Spleen (tissue), 7 donors: ENCODE measurements at regions not wholly inside any gene's neighbourhood (a gene's known extent, or its start where the extent isn't known, plus 50 kb on each side); places are given as distances from the start of the nearest gene placed in this dataset.

ENCODE experiments used
- CTCF ChIP-seq, 11 experiments: fragments of 200-600 bp in 7 of 11; fragments of 450-650 bp in 4 of 11; sonication (generic) in 4 of 11; IDR thresholded peaks in 8 of 11; conservative IDR thresholded peaks in 3 of 11; 1 replicate in 7 of 11; 2 replicates in 4 of 11; pipeline versions ENCODE4 v1.4.0 to v1.8.0; 2016 to 2021; ENCODE audit warnings: antibody characterized with exemption in 11 of 11, inconsistent platforms in 4 of 11, mild to moderate bottlenecking in 1 of 11
- POLR2A ChIP-seq, 3 donors: fragments of 450-650 bp; IDR thresholded peaks; one replicate each; pipeline ENCODE4 v1.5.1; 2017; ENCODE audit warnings: antibody characterized with exemption in 3 of 3, mild to moderate bottlenecking in 1 of 3
- POLR2AphosphoS5 ChIP-seq, 3 donors: sonication (generic); formaldehyde crosslinking; IDR thresholded peaks; one replicate each; pipeline ENCODE4 v1.5.1; 2017; ENCODE audit warnings: antibody characterized with exemption in 3 of 3
- donor health status: DM: no; HTN: no; CAD: no; lungs with moderate emphysema.
- donor health status: DM: no; HTN: no; CAD: no.
- donor health status: DM: no; HTN: no; CAD: no.

DNA sequence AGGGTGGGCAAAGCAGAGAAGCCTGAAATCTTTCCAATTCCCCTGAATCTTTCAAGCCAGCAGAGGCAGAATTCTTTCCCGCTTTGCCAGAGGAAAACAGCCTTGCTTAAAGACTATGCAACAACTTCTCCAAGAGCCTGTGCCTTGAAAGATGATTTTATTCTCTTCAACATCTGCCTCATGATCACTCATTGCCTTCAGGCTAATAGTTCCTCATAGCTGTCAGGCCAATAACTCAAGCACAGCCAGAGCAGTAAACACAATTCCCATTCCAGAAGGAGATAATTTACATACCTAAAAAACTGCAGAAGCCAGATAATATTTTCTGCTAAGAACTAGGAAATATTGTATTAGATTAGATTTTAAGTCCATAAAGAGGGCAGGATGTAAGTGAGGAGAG is 92.3 kb upstream of the PUM3 start:
- TF ChIP-seq CTCF (IDR thresholded peaks at IDR 0.05 in 8 of 11, conservative IDR thresholded peaks at IDR 0.05 in 3 of 11), result no peak
- no peak for TF ChIP-seq POLR2AphosphoS5 (IDR thresholded peaks at IDR 0.05)
- no peak for TF ChIP-seq POLR2A (IDR thresholded peaks at IDR 0.05)
